HEK293 (cell line): ENCODE measurements at regions not wholly inside any gene's neighbourhood (a gene's known extent, or its start where the extent isn't known, plus 50 kb on each side); places are given as distances from the start of the nearest gene placed in this dataset.

Experiments
- CTCF ChIA-PET: fragments of 350-600 bp; formaldehyde crosslinking; extraction: SDS; loops from one replicate; lab custom pipeline; 2021; ENCODE audit warnings: antibody characterized with exemption; lab: Yijun Ruan, JAX
- POLR2A ChIA-PET: fragments of 300-600 bp; formaldehyde crosslinking; extraction: SDS; loops from one replicate; lab custom pipeline; 2020; ENCODE audit warnings: antibody characterized with exemption, inconsistent platforms; lab: Yijun Ruan, JAX
- H3K27ac ChIP-seq: fragments of 200-500 bp; sonication (Bioruptor generic); 2 replicates; pipeline ENCODE4 v1.5.1; 2014; ENCODE audit warnings: low read depth, low read length, control low read depth, inconsistent platforms; ENCODE audit errors: extremely low read depth
- H3K36me3 ChIP-seq, 2 experiments: fragments of 200-500 bp in 1 of 2; sonication (Bioruptor generic) in 1 of 2; 1 replicate in 1 of 2; 2 replicates in 1 of 2; pipeline ENCODE4 v1.5.1; 2014 to 2017; ENCODE audit warnings: inconsistent platforms in 2 of 2, low read length in 2 of 2; ENCODE audit not compliant: control insufficient read depth in 2 of 2, insufficient read depth in 1 of 2
- H3K4me1 ChIP-seq: fragments of 200-500 bp; sonication (Bioruptor generic); 2 replicates; pipeline ENCODE4 v1.5.1; 2014; ENCODE audit warnings: mild to moderate bottlenecking, low read length, inconsistent platforms; ENCODE audit not compliant: control insufficient read depth, insufficient read depth
- H3K4me3 ChIP-seq: 2 replicates; pipeline ENCODE4 v1.5.1; 2011; ENCODE audit warnings: low read depth, mild to moderate bottlenecking, control low read depth, low read length, moderate library complexity
- H3K9me3 ChIP-seq: fragments of 200-500 bp; sonication (Bioruptor generic); 2 replicates; pipeline ENCODE4 v1.5.1; 2014; ENCODE audit warnings: low read depth, low read length, inconsistent platforms; ENCODE audit not compliant: control insufficient read depth, insufficient read depth
- KLF9 ChIP-seq: fragments of 450-650 bp; formaldehyde crosslinking; IDR thresholded peaks from 2 replicates; pipeline ENCODE4 v1.5.1; 2016; ENCODE audit warnings: missing biosample characterization, missing genetic modification characterization, low read depth
- ZBTB17 ChIP-seq: fragments of 450-650 bp; formaldehyde crosslinking; IDR thresholded peaks from 2 replicates; pipeline ENCODE4 v1.5.1; 2016; ENCODE audit warnings: missing biosample characterization, missing genetic modification characterization
- ZBTB7A ChIP-seq: fragments of 450-650 bp; formaldehyde crosslinking; IDR thresholded peaks from 2 replicates; pipeline ENCODE4 v1.5.1; 2016; ENCODE audit warnings: low read depth, missing biosample characterization, missing genetic modification characterization
- ZFHX2 ChIP-seq: fragments of 450-650 bp; formaldehyde crosslinking; conservative IDR thresholded peaks from 2 replicates; pipeline ENCODE4 v1.5.1; 2016; ENCODE audit warnings: missing biosample characterization, missing genetic modification characterization
- ZIC2 ChIP-seq: fragments of 450-650 bp; formaldehyde crosslinking; IDR thresholded peaks from 2 replicates; pipeline ENCODE4 v1.5.1; 2016; ENCODE audit warnings: missing biosample characterization, missing genetic modification characterization
- ZNF10 ChIP-seq: fragments of 450-650 bp; formaldehyde crosslinking; IDR thresholded peaks from 2 replicates; pipeline ENCODE4 v1.5.1; 2017; ENCODE audit warnings: missing biosample characterization, missing genetic modification characterization
- ZNF157 ChIP-seq: fragments of 450-650 bp; formaldehyde crosslinking; IDR thresholded peaks from 2 replicates; pipeline ENCODE4 v1.5.1; 2016; ENCODE audit warnings: missing biosample characterization, missing genetic modification characterization
- ZNF214 ChIP-seq: fragments of 450-650 bp; formaldehyde crosslinking; IDR thresholded peaks from 2 replicates; pipeline ENCODE4 v1.5.1; 2017; ENCODE audit warnings: missing biosample characterization, mild to moderate bottlenecking, missing genetic modification characterization, borderline replicate concordance
- ZNF24 ChIP-seq: fragments of 450-650 bp; formaldehyde crosslinking; IDR thresholded peaks from 2 replicates; pipeline ENCODE4 v1.5.1; 2016; ENCODE audit warnings: missing biosample characterization, missing genetic modification characterization
- ZNF248 ChIP-seq: fragments of 450-650 bp; formaldehyde crosslinking; IDR thresholded peaks from 2 replicates; pipeline ENCODE4 v1.5.1; 2017; ENCODE audit warnings: missing biosample characterization, missing genetic modification characterization
- ZNF394 ChIP-seq: fragments of 450-650 bp; formaldehyde crosslinking; IDR thresholded peaks from 2 replicates; pipeline ENCODE4 v1.5.1; 2016; ENCODE audit warnings: missing biosample characterization, missing genetic modification characterization, mild to moderate bottlenecking, moderate library complexity, borderline replicate concordance
- ZNF423 ChIP-seq: fragments of 450-650 bp; formaldehyde crosslinking; IDR thresholded peaks from 2 replicates; pipeline ENCODE4 v1.5.1; 2016; ENCODE audit warnings: missing biosample characterization, missing genetic modification characterization
- ZNF433 ChIP-seq: fragments of 450-650 bp; formaldehyde crosslinking; IDR thresholded peaks from 2 replicates; pipeline ENCODE4 v1.5.1; 2016; ENCODE audit warnings: missing biosample characterization, missing genetic modification characterization, low read depth
- ZNF473 ChIP-seq: fragments of 450-650 bp; formaldehyde crosslinking; IDR thresholded peaks from 2 replicates; pipeline ENCODE4 v1.5.1; 2017; ENCODE audit warnings: missing biosample characterization, missing genetic modification characterization
- ZNF548 ChIP-seq: fragments of 450-650 bp; formaldehyde crosslinking; IDR thresholded peaks from 2 replicates; pipeline ENCODE4 v1.5.1; 2016; ENCODE audit warnings: missing biosample characterization, missing genetic modification characterization
- ZNF549 ChIP-seq: fragments of 450-650 bp; IDR thresholded peaks from 2 replicates; pipeline ENCODE4 v1.5.1; 2018; ENCODE audit warnings: missing biosample characterization, missing genetic modification characterization, mild to moderate bottlenecking, inconsistent platforms, moderate library complexity
- ZNF621 ChIP-seq: fragments of 450-650 bp; formaldehyde crosslinking; IDR thresholded peaks from 2 replicates; pipeline ENCODE4 v1.5.1; 2017; ENCODE audit warnings: missing biosample characterization, missing genetic modification characterization
- ZNF624 ChIP-seq: fragments of 450-650 bp; formaldehyde crosslinking; IDR thresholded peaks from 2 replicates; pipeline ENCODE4 v1.5.1; 2017; ENCODE audit warnings: missing biosample characterization, missing genetic modification characterization
- ZNF658 ChIP-seq: fragments of 450-650 bp; formaldehyde crosslinking; IDR thresholded peaks from 2 replicates; pipeline ENCODE4; 2016; ENCODE audit warnings: missing biosample characterization, missing genetic modification characterization
- ZNF837 ChIP-seq: fragments of 450-650 bp; formaldehyde crosslinking; IDR thresholded peaks from 2 replicates; pipeline ENCODE4 v1.5.1; 2016; ENCODE audit warnings: missing biosample characterization, missing genetic modification characterization
- TF ChIP-seq, protein P1 (sequence below): fragments of 450-650 bp; formaldehyde crosslinking; IDR thresholded peaks from 2 replicates; pipeline ENCODE4 v1.5.1; 2016; ENCODE audit warnings: missing biosample characterization, missing genetic modification characterization
- TF ChIP-seq, protein P2 (sequence below): fragments of 450-650 bp; formaldehyde crosslinking; IDR thresholded peaks from 2 replicates; pipeline ENCODE4 v1.5.1; 2016; ENCODE audit warnings: missing biosample characterization, missing genetic modification characterization, borderline replicate concordance
- TF ChIP-seq, protein P3 (sequence below): fragments of 450-650 bp; formaldehyde crosslinking; IDR thresholded peaks from 2 replicates; pipeline ENCODE4 v1.5.1; 2016; ENCODE audit warnings: missing biosample characterization, missing genetic modification characterization
- TF ChIP-seq, protein P4 (sequence below): fragments of 450-650 bp; formaldehyde crosslinking; IDR thresholded peaks from 2 replicates; pipeline ENCODE4 v1.5.1; 2017; ENCODE audit warnings: missing biosample characterization, missing genetic modification characterization
- TF ChIP-seq, protein P5 (sequence below): fragments of 450-650 bp; formaldehyde crosslinking; IDR thresholded peaks from 2 replicates; pipeline ENCODE4 v1.5.1; 2016; ENCODE audit warnings: missing biosample characterization, missing genetic modification characterization, low read depth

DNA sequence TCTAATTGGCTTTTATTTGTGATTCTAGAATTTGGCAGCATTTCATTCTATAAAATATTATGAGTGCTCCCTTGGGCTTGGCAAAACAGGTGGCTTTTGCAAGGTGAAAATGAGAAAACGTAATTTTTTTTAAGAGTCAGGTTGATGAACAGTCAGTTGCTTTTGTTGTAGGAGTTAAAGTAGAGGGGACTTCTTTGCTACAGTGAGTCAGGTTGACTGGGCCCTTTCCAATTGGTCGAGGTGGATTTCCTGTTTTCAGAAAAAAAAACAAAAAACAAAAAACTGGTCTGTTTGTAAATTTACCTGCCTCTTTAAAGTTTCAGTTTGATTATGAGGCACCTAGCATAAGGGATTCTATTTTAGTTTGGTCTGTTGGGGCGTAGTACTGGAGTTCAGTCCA, 1469.4 kb upstream of the GBE1 start:
- no peaks in the 10 kb centered on the region for H3K9me3 ChIP-seq
- ChIA-PET CTCF (no interaction called here), POLR2A (no interaction called here)
- H3K4me1 ChIP-seq, result no peaks in the 10 kb centered on the region
- no peaks in the 10 kb centered on the region for H3K36me3 ChIP-seq
- no peak for TF ChIP-seq ZNF423
- no peak for TF ChIP-seq ZNF157
- TF ChIP-seq, protein P1, sequence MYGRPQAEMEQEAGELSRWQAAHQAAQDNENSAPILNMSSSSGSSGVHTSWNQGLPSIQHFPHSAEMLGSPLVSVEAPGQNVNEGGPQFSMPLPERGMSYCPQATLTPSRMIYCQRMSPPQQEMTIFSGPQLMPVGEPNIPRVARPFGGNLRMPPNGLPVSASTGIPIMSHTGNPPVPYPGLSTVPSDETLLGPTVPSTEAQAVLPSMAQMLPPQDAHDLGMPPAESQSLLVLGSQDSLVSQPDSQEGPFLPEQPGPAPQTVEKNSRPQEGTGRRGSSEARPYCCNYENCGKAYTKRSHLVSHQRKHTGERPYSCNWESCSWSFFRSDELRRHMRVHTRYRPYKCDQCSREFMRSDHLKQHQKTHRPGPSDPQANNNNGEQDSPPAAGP (tag by site-specific recombination), result no peak
- TF ChIP-seq ZIC2, result no peak
- TF ChIP-seq, protein P2, sequence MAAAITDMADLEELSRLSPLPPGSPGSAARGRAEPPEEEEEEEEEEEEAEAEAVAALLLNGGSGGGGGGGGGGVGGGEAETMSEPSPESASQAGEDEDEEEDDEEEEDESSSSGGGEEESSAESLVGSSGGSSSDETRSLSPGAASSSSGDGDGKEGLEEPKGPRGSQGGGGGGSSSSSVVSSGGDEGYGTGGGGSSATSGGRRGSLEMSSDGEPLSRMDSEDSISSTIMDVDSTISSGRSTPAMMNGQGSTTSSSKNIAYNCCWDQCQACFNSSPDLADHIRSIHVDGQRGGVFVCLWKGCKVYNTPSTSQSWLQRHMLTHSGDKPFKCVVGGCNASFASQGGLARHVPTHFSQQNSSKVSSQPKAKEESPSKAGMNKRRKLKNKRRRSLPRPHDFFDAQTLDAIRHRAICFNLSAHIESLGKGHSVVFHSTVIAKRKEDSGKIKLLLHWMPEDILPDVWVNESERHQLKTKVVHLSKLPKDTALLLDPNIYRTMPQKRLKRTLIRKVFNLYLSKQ, result no peak
- TF ChIP-seq ZNF548 (tag by site-specific recombination), result no peak
- TF ChIP-seq ZNF214 (tag by site-specific recombination), result no peak
- no peak for TF ChIP-seq ZNF624 (tag by site-specific recombination)
- TF ChIP-seq ZBTB7A (tag by site-specific recombination), result no peak
- TF ChIP-seq, protein P3, sequence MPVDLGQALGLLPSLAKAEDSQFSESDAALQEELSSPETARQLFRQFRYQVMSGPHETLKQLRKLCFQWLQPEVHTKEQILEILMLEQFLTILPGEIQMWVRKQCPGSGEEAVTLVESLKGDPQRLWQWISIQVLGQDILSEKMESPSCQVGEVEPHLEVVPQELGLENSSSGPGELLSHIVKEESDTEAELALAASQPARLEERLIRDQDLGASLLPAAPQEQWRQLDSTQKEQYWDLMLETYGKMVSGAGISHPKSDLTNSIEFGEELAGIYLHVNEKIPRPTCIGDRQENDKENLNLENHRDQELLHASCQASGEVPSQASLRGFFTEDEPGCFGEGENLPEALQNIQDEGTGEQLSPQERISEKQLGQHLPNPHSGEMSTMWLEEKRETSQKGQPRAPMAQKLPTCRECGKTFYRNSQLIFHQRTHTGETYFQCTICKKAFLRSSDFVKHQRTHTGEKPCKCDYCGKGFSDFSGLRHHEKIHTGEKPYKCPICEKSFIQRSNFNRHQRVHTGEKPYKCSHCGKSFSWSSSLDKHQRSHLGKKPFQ (tag by site-specific recombination), result no peak
- no peak for TF ChIP-seq ZFHX2
- TF ChIP-seq, protein P4, sequence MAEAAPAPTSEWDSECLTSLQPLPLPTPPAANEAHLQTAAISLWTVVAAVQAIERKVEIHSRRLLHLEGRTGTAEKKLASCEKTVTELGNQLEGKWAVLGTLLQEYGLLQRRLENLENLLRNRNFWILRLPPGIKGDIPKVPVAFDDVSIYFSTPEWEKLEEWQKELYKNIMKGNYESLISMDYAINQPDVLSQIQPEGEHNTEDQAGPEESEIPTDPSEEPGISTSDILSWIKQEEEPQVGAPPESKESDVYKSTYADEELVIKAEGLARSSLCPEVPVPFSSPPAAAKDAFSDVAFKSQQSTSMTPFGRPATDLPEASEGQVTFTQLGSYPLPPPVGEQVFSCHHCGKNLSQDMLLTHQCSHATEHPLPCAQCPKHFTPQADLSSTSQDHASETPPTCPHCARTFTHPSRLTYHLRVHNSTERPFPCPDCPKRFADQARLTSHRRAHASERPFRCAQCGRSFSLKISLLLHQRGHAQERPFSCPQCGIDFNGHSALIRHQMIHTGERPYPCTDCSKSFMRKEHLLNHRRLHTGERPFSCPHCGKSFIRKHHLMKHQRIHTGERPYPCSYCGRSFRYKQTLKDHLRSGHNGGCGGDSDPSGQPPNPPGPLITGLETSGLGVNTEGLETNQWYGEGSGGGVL (tag by site-specific recombination), result no peak
- TF ChIP-seq ZNF621 (tag by site-specific recombination), result no peak
- TF ChIP-seq KLF9 (tag by site-specific recombination), result no peak
- H3K4me3 ChIP-seq, result no peak overlapping the region
- H3K27ac ChIP-seq, result no peak overlapping the region

DNA sequence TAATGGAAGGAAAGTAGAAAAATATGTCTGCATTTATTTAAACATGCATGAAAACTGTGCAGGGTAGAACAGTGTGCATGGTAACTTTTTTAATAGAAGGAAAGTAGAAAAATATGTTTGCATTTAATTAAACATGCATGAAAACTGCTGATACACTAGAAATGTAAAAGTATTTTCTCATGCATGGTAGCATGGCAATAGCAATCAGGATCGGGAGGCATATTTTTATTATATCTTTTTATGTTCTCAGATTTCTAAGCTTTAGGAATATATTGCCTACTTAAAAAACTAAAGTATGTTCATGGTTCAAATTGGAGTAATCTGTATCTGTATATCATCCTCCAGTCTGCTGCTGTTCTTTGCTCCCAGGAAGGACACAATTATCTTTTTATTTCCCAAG, 1468.9 kb upstream of the GBE1 start:
- TF ChIP-seq ZNF658 (tag by site-specific recombination) (no peak), ZNF433 (tag by site-specific recombination) (no peak), ZNF473 (tag by site-specific recombination) (no peak), ZNF24 (no peak), ZNF837 (tag by site-specific recombination) (no peak), ZNF248 (no peak), ZNF423 (no peak), ZNF394 (tag by site-specific recombination) (no peak), ZBTB17 (tag by site-specific recombination) (no peak), ZNF10 (tag by site-specific recombination) (no peak), ZNF549 (no peak)
- TF ChIP-seq, protein P5, sequence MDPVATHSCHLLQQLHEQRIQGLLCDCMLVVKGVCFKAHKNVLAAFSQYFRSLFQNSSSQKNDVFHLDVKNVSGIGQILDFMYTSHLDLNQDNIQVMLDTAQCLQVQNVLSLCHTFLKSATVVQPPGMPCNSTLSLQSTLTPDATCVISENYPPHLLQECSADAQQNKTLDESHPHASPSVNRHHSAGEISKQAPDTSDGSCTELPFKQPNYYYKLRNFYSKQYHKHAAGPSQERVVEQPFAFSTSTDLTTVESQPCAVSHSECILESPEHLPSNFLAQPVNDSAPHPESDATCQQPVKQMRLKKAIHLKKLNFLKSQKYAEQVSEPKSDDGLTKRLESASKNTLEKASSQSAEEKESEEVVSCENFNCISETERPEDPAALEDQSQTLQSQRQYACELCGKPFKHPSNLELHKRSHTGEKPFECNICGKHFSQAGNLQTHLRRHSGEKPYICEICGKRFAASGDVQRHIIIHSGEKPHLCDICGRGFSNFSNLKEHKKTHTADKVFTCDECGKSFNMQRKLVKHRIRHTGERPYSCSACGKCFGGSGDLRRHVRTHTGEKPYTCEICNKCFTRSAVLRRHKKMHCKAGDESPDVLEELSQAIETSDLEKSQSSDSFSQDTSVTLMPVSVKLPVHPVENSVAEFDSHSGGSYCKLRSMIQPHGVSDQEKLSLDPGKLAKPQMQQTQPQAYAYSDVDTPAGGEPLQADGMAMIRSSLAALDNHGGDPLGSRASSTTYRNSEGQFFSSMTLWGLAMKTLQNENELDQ (tag by site-specific recombination), result no peak
- TF ChIP-seq, all 188 proteins: peak for 0
- no peaks in the 10 kb centered on the region for H3K4me1 ChIP-seq
- ChIA-PET POLR2A (no interaction called here), CTCF (no interaction called here)
- H3K4me3 ChIP-seq, result no peak overlapping the region
- H3K9me3 ChIP-seq, result no peaks in the 10 kb centered on the region
- H3K27ac ChIP-seq, result no peak overlapping the region
- no peaks in the 10 kb centered on the region for H3K36me3 ChIP-seq
